ENCODE measurements at regions not wholly inside any gene's neighbourhood (a gene's known extent, or its start where the extent isn't known, plus 50 kb on each side); places are given as distances from the start of the nearest gene placed in this dataset.

- TF ChIP-seq POLR2AphosphoS5 (IDR thresholded peaks at IDR 0.05; ENCODE audit: borderline replicate concordance, low read depth, low read length) (no peak), EZH2 (IDR thresholded peaks at IDR 0.05) (no peak)
Observed at GRCh38 chr3:82643948-82644347, 882.5 kb upstream of the GBE1 start.

All from SK-N-MC (cell line).